ENCODE measurements at regions not wholly inside any gene's neighbourhood (a gene's known extent, or its start where the extent isn't known, plus 50 kb on each side); places are given as distances from the start of the nearest gene placed in this dataset.

GRCh38 chr5:152488869-152489268 is 83.8 kb upstream of the NMUR2 start:
- H3K4ac ChIP-seq (replicated peaks; ENCODE audit: insufficient read length, low read depth, low read length), result no peak overlapping the region
- ChIA-PET POLR2A (ENCODE audit: partially characterized antibody) (no interaction called here), CTCF (ENCODE audit: partially characterized antibody) (no interaction called here)
- H3K36me3 ChIP-seq (ENCODE audit: control insufficient read depth in 2 of 4, insufficient read depth in 4 of 4, low read length in 3 of 4), result no peaks in the 10 kb centered on the region
- no peak overlapping the region for H4K5ac ChIP-seq (ENCODE audit: insufficient read length, low read depth, low read length)
- H3K4me1 ChIP-seq (replicated peaks in 1 of 4; ENCODE audit: control insufficient read depth in 3 of 4, insufficient read depth in 4 of 4, low read length in 3 of 4), result no peaks in the 10 kb centered on the region
- no peak overlapping the region for H2BK5ac ChIP-seq (ENCODE audit: low read depth, low read length)
- H2AK5ac ChIP-seq (ENCODE audit: low read depth, low read length), result no peak overlapping the region
- DNase-seq (ENCODE audit: low read depth in 1 of 2, low spot score in 2 of 2) (no peak), FAIRE-seq (no peak)
- H4K8ac ChIP-seq (ENCODE audit: extremely low read depth, insufficient read depth, low read length), result no peak overlapping the region
- H3K14ac ChIP-seq (ENCODE audit: insufficient read length), result no peak overlapping the region
- no peak overlapping the region for H2BK12ac ChIP-seq (ENCODE audit: low read depth, low read length)
- no peak overlapping the region for H2BK15ac ChIP-seq (ENCODE audit: low read length)
- no peaks in the 10 kb centered on the region for H3K9me3 ChIP-seq (ENCODE audit: insufficient read depth in 2 of 2, low read depth in 1 of 2, low read length in 1 of 2)
- H2BK120ac ChIP-seq (replicated peaks; ENCODE audit: low read depth, low read length), result no peak overlapping the region
- H2AFZ ChIP-seq (ENCODE audit: low read length), result no peak overlapping the region
- no peaks in the 10 kb centered on the region for H3K79me2 ChIP-seq (ENCODE audit: control insufficient read depth in 1 of 2, insufficient read depth in 2 of 2, low read length in 2 of 2)
- no peaks in the 10 kb centered on the region for H3K79me1 ChIP-seq (ENCODE audit: low read depth, low read length)
- no peaks in the 10 kb centered on the region for H3K23me2 ChIP-seq (ENCODE audit: low read depth, low read length)
- 93% methylated on average over 2 of the region's 2 CpGs; no CpG with 5 or more reads in 1 of the 2 experiments for WGBS, 2 experiments (ENCODE audit: extremely low coverage in 1 of 2, insufficient coverage in 1 of 2, insufficient read length in 1 of 2, insufficient replicate concordance in 2 of 2, low coverage in 1 of 2, low lambda C conversion rate in 2 of 2, missing lambda C conversion rate in 1 of 2)
- no peak overlapping the region for H3K27ac ChIP-seq (ENCODE audit: low read depth, low read length)
- no peak overlapping the region for H3K56ac ChIP-seq (replicated peaks; ENCODE audit: insufficient read length, low read depth, low read length)
- no peak overlapping the region for H3K4me3 ChIP-seq (ENCODE audit: extremely low read depth in 1 of 4, insufficient read depth in 2 of 4, low read depth in 3 of 4, low read length in 4 of 4)
- no peak overlapping the region for H3K23ac ChIP-seq (ENCODE audit: insufficient read length)
- no peak overlapping the region for H3K18ac ChIP-seq (ENCODE audit: extremely low read depth, low read length)
- H4K91ac ChIP-seq (replicated peaks; ENCODE audit: insufficient read length, low read length), result no peak overlapping the region
- no peaks in the 10 kb centered on the region for H3K27me3 ChIP-seq (replicated peaks in 1 of 4; ENCODE audit: control insufficient read depth in 3 of 4, extremely low read depth in 1 of 4, insufficient read depth in 3 of 4, low read length in 3 of 4)
- H4K20me1 ChIP-seq (replicated peaks in 1 of 2; ENCODE audit: control insufficient read depth in 1 of 2, insufficient read depth in 2 of 2, low read length in 2 of 2), result no peaks in the 10 kb centered on the region
- H3K4me2 ChIP-seq (ENCODE audit: insufficient read depth in 1 of 2, low read depth in 2 of 2, low read length in 2 of 2), result no peak overlapping the region
- H2BK20ac ChIP-seq (ENCODE audit: low read length), result no peak overlapping the region
- no peak overlapping the region for H3K9ac ChIP-seq (replicated peaks in 1 of 4; ENCODE audit: extremely low read depth in 1 of 4, low read depth in 3 of 4, low read length in 3 of 4)
- TF ChIP-seq CEBPB (IDR thresholded peaks at IDR 0.05; ENCODE audit: low read depth, low read length) (no peak), RAD21 (IDR thresholded peaks at IDR 0.05 in 1 of 2, conservative IDR thresholded peaks at IDR 0.05 in 1 of 2; ENCODE audit: low read depth in 2 of 2, low read length in 2 of 2) (no peak), CHD1 (IDR thresholded peaks at IDR 0.05; ENCODE audit: low read depth, low read length) (no peak), MAX (IDR thresholded peaks at IDR 0.05) (no peak), ZNF274 (IDR thresholded peaks at IDR 0.05; ENCODE audit: borderline replicate concordance, extremely low read depth, low read length) (no peak), PHF8 (conservative IDR thresholded peaks at IDR 0.05; ENCODE audit: low read depth, low read length) (no peak), POU5F1 (IDR thresholded peaks at IDR 0.05; ENCODE audit: low read depth, low read length) (no peak), BACH1 (IDR thresholded peaks at IDR 0.05; ENCODE audit: low read length) (no peak), SAP30 (IDR thresholded peaks at IDR 0.05; ENCODE audit: insufficient read depth, insufficient replicate concordance, low read length) (no peak), NRF1 (IDR thresholded peaks at IDR 0.05; ENCODE audit: low read depth, low read length) (no peak), SP2 (IDR thresholded peaks at IDR 0.05; ENCODE audit: low read length) (no peak), SIX5 (IDR thresholded peaks at IDR 0.05; ENCODE audit: low read depth, low read length) (no peak), POLR2A (IDR thresholded peaks at IDR 0.05; ENCODE audit: control extremely low read depth in 1 of 2, low read depth in 2 of 2, low read length in 2 of 2) (no peak)
- TF ChIP-seq, protein P1, sequence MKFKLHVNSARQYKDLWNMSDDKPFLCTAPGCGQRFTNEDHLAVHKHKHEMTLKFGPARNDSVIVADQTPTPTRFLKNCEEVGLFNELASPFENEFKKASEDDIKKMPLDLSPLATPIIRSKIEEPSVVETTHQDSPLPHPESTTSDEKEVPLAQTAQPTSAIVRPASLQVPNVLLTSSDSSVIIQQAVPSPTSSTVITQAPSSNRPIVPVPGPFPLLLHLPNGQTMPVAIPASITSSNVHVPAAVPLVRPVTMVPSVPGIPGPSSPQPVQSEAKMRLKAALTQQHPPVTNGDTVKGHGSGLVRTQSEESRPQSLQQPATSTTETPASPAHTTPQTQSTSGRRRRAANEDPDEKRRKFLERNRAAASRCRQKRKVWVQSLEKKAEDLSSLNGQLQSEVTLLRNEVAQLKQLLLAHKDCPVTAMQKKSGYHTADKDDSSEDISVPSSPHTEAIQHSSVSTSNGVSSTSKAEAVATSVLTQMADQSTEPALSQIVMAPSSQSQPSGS (IDR thresholded peaks at IDR 0.05; ENCODE audit: low read length), result no peak
